Progenitor cell of endocrine pancreas (in vitro differentiated cells): ENCODE measurements at regions not wholly inside any gene's neighbourhood (a gene's known extent, or its start where the extent isn't known, plus 50 kb on each side); places are given as distances from the start of the nearest gene placed in this dataset.
A peak's percentile ranks its signal among the peaks of the same experiment; 100 is the strongest.

Experiments
- DNase-seq: peaks from one replicate; pipeline ENCODE4 v3.0.0; 2021; ENCODE audit warnings: low spot score; ENCODE audit not compliant: unreplicated experiment
- H3K27ac Mint-ChIP-seq: 2 replicates; pipeline ENCODE4 v1.8.0; 2021; ENCODE audit warnings: mild to moderate bottlenecking, moderate library complexity, mixed read lengths
- H3K27me3 Mint-ChIP-seq: 2 replicates; pipeline ENCODE4 v1.8.0; 2021; ENCODE audit warnings: mixed read lengths
- H3K36me3 Mint-ChIP-seq: 2 replicates; pipeline ENCODE4 v1.8.0; 2022; ENCODE audit warnings: mixed read lengths; ENCODE audit not compliant: insufficient read depth
- H3K4me1 Mint-ChIP-seq: 2 replicates; pipeline ENCODE4 v1.8.0; 2021; ENCODE audit warnings: low read depth, mixed read lengths
- H3K4me3 Mint-ChIP-seq: 2 replicates; pipeline ENCODE4 v1.8.0; 2021; ENCODE audit warnings: low read depth, mild to moderate bottlenecking, moderate library complexity, mixed read lengths
- H3K9me3 Mint-ChIP-seq: 2 replicates; pipeline ENCODE4 v1.8.0; 2021; ENCODE audit warnings: low read depth, mixed read lengths
- CTCF ChIP-seq: fragments of 200-600 bp; sonication (generic); IDR thresholded peaks from one replicate; pipeline ENCODE4 v1.5.0; 2021; ENCODE audit warnings: antibody characterized with exemption, mild to moderate bottlenecking; ENCODE audit not compliant: unreplicated experiment

- Mint-ChIP-seq H3K4me3 (no peak overlapping the region), H3K9me3 (peaks cover 26% of the 10 kb centered on the region), H3K4me1 (peaks cover 15% of the 10 kb centered on the region), H3K36me3 (peaks cover 1% of the 10 kb centered on the region), H3K27me3 (no peaks in the 10 kb centered on the region), H3K27ac (no peak overlapping the region)
- no peak for DNase-seq
- no peak for TF ChIP-seq CTCF
These were observed 617.8 kb downstream of the PCDH7 start for GRCh38 chr4:31338000-31338399.

DNA sequence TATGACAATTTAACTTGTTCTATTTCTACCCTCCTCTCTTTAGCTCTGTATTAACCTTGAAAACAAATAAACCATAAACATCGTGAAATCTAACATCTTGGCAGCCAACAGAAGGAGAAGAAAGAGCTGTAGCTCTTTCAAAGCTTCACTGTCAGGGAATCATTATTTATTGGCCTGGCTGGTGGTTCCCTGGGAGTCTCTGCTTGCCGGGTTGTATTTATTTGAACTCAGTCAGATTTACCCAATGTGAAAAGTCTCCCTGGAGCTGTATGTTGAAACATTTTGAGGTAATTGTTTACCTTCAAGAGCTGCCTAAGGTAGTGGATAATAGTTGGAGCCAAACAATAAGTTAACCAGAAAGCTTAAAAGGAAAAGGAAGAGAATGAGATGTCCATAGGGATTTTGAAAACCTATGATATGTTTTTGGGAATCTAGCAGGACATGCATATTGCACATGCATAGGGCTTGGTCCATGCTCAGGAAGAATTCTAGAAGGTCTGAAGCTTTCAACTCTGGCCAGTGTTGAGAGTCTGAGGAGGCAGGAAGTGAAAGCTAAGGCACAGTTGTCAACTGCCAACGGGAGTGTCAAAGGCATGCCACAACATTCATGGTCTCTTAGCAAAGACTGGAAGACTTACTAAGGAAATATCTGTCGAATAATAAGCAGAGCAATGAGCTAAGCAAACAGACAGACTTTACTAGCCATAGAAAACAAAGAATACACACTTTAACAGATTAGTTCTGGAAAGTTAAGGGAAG is 621.6 kb downstream of the PCDH7 start:
- Mint-ChIP-seq H3K36me3 (peaks cover 1% of the 10 kb centered on the region), H3K27me3 (no peaks in the 10 kb centered on the region), H3K4me1 (peaks cover 8% of the 10 kb centered on the region), H3K27ac (peak overlapping the region; percentile 75), H3K9me3 (peaks cover 17% of the 10 kb centered on the region), H3K4me3 (no peak overlapping the region)
- no peak for TF ChIP-seq CTCF
- no peak for DNase-seq

- peaks cover 17% of the 10 kb centered on the region for H3K9me3 Mint-ChIP-seq
- no peak overlapping the region for H3K27ac Mint-ChIP-seq
- H3K4me1 Mint-ChIP-seq, result peaks cover 8% of the 10 kb centered on the region
- H3K4me3 Mint-ChIP-seq, result no peak overlapping the region
- no peaks in the 10 kb centered on the region for H3K27me3 Mint-ChIP-seq
- TF ChIP-seq CTCF, result no peak
- peaks cover 1% of the 10 kb centered on the region for H3K36me3 Mint-ChIP-seq
- no peak for DNase-seq
These were observed 622.9 kb downstream of the PCDH7 start for GRCh38 chr4:31343061-31343460.

DNA sequence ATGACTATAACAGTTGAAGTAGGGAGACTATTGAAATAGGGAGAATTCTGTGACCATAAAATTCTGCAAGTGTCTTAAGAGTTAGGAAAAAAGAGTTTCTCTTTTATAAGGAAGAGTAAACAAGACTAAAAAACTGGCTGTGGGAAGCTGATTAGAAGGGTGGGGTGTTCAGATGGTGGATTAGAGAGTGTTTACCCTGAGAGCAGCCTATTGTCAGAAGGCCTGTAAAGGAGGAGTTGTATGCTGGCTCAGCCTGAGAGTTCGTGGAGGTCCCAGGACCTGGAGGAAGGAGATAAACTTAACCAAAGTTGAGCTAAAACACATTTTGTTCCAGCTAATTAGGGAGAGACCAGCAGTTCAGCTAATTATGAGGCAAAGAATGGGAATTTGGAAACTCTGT is 629.7 kb downstream of the PCDH7 start:
- no peak for TF ChIP-seq CTCF
- Mint-ChIP-seq H3K27me3 (no peaks in the 10 kb centered on the region), H3K4me3 (no peak overlapping the region), H3K36me3 (no peaks in the 10 kb centered on the region), H3K27ac (peak overlapping the region; percentile 57), H3K9me3 (no peaks in the 10 kb centered on the region), H3K4me1 (peaks cover 15% of the 10 kb centered on the region)
- no peak for DNase-seq

GRCh38 chr4:31351695-31352094 is 631.5 kb downstream of the PCDH7 start:
- Mint-ChIP-seq H3K27ac (no peak overlapping the region), H3K9me3 (no peaks in the 10 kb centered on the region), H3K4me1 (peaks cover 19% of the 10 kb centered on the region), H3K4me3 (no peak overlapping the region), H3K36me3 (no peaks in the 10 kb centered on the region), H3K27me3 (no peaks in the 10 kb centered on the region)
- DNase-seq, result no peak
- no peak for TF ChIP-seq CTCF
